GM12891 (cell line): ENCODE measurements at regions not wholly inside any gene's neighbourhood (a gene's known extent, or its start where the extent isn't known, plus 50 kb on each side); places are given as distances from the start of the nearest gene placed in this dataset.
A peak's percentile ranks its signal among the peaks of the same experiment; 100 is the strongest.

Experiments
- DNase-seq: peaks from one replicate; pipeline ENCODE4 v3.0.0; 2011; ENCODE audit warnings: low spot score; ENCODE audit not compliant: insufficient read length
- FAIRE-seq: peaks from 2 replicates; lab custom pipeline; 2011; peaks lifted over from hg19 to GRCh38; lab: Jason Lieb, UNC
- PAX5 ChIP-seq: IDR thresholded peaks from 2 replicates; pipeline ENCODE4 v1.6.1; 2011; ENCODE audit warnings: low read length, moderate library complexity, mild to moderate bottlenecking; ENCODE audit not compliant: insufficient read depth, severe bottlenecking
- POLR2A ChIP-seq: IDR thresholded peaks from 2 replicates; pipeline ENCODE4 v1.6.1; 2011; ENCODE audit warnings: low read depth, low read length, control low read depth
- POLR2AphosphoS5 ChIP-seq: IDR thresholded peaks from 2 replicates; pipeline ENCODE4 v1.6.1; 2011; ENCODE audit warnings: low read depth, low read length, control low read depth
- POU2F2 ChIP-seq: IDR thresholded peaks from 2 replicates; pipeline ENCODE4 v1.6.1; 2011; ENCODE audit warnings: low read depth, mild to moderate bottlenecking, control low read depth, low read length, moderate library complexity
- SPI1 ChIP-seq: IDR thresholded peaks from 2 replicates; pipeline ENCODE4 v1.6.1; 2011; ENCODE audit warnings: low read depth, low read length, control low read depth
- TAF1 ChIP-seq: IDR thresholded peaks from 2 replicates; pipeline ENCODE4 v1.6.1; 2011; ENCODE audit warnings: low read depth, low read length, control low read depth

DNA sequence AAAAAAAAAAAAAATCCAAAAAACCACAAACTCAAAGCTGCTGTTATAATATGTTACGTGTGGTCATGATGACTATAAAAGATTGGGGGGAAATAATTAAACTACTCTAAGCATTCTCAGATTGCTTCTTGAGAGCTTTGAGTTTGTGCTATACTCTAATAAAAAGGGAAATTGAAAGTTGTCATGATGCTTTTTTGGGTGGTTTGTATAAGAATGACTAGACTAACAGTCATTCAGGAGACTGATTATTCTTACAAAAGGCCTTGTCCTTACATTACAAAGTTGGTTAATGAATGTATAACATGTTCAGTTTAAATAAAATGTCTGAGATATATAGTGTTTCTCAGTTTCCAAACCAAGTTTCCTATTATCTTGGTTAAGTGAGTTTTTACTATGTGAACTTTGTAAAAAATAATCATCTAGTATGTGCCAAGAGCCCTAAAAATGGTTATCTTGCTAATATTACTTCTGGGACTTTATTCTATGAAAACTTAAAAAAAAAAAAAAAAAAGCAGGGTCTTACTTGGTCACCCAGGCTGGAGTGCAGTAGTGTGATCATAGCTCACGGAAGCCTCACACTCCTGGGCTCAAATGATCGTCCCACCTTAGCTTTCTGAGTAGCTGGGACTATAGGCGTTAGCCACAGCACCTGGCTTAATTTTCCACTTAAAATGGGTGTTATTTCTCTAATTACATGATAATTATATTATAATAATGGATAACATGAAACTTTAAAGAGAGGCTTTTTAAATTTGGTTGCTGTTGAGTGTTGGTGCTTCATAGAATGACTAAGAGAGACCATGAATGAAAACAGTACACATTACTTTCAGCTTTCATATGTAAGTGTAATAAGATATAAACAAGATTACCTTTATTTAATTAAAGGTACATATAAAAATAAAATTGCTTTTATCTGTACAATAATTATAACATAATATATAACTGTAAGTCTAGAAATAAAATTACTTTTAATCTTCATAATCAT lies 459.6 kb upstream of the RGS6 start:
- TF ChIP-seq POLR2AphosphoS5 (no peak), PAX5 (no peak), SPI1 (no peak), POU2F2 (no peak), POLR2A (no peak), TAF1 (no peak)
- DNase-seq (peak; percentile 11), FAIRE-seq (peak; percentile 54)

DNA sequence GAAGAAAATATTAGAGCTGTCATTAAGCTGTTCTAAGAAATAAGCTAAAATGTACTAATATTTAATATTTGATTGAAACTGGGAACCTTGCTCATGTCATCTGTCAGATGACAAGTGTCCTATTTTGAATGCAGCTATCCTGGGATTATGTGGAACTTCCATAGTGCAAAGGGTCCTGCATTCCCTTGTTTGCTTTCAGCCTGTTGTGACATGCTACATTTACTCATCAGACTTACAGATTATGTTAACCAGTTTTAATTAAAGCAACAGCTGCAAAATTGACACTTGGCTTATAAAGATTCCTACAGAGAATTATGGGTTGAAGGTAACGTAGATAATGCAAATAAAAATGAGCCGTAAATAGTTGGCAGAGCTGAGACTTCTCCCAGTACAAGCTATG lies 458.4 kb upstream of the RGS6 start:
- no peak for TF ChIP-seq SPI1
- no peak for TF ChIP-seq PAX5
- TF ChIP-seq POLR2AphosphoS5, result no peak
- no peak for TF ChIP-seq POLR2A
- TF ChIP-seq TAF1, result no peak
- no peak for TF ChIP-seq POU2F2
- DNase-seq (no peak), FAIRE-seq (peak; percentile 31)

DNA sequence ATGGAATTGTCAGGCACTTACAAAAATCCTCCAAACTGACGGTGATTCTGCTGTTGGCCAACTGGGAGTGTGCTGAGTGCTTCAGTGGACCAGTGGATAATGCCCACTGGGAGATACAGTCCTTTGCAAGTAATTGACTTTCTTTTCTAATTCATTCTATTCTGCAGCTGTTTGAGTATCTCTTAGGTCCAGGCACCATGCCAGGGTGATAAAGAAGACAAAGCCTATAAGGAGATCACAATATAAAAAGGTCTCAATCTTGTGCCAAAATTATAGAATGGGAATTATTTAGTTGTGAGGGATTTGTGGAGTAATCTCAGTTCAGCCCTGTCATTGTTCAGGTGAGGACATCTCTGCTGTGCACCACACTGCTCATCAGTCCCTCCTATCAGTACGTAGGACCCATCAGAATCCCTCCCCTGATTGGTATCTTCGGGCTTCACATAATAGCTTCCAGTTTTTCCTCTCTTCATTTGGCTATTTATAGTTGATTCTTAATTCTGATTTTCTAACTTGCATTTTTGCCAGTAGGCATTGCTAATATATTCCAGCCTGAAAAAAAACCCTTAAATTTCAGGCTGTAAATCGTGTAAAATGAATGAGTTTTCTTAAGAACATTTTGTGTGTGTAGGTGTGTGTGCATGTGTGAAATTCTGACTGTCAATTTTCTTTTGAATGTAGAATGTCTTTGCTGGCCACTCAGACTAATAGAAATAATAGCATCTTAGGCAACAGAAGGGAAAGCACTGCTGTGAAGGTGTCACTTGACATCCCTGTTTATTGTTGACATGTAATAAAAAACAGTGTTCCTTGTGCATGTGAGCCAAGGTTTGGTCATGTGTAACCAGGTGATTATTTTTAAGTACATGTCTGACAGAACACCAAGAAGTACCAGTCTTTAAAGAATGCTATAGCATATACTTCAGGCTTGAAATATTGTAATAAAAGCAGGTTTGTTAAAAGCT lies 457.6 kb upstream of the RGS6 start:
- DNase-seq, result no peak
- TF ChIP-seq POLR2A (no peak), PAX5 (no peak), POLR2AphosphoS5 (no peak), POU2F2 (no peak), SPI1 (no peak), TAF1 (no peak)
- FAIRE-seq, result peak; percentile 35

DNA sequence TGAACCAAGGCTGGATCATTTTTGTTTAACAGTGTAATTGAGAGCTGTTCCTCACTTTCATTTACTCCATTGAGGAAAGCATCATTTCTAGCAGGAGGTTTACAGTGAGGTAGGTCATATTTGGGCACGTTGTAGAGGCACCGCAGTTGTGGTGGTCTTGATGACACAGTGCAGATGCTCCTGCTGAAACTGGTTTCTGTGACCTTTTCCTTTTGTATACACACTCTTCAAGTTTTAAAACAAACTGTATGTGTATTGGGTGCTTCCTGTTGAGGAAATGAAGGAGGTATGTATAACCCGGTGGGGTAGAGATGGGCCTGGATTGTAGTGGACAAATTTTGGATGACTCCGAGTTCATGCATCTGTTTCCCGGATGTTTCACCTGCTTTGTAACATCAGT lies 456.3 kb upstream of the RGS6 start:
- TF ChIP-seq PAX5 (no peak), TAF1 (no peak), SPI1 (no peak), POLR2A (no peak), POLR2AphosphoS5 (no peak), POU2F2 (no peak)
- FAIRE-seq, result peak; percentile 87
- no peak for DNase-seq

DNA sequence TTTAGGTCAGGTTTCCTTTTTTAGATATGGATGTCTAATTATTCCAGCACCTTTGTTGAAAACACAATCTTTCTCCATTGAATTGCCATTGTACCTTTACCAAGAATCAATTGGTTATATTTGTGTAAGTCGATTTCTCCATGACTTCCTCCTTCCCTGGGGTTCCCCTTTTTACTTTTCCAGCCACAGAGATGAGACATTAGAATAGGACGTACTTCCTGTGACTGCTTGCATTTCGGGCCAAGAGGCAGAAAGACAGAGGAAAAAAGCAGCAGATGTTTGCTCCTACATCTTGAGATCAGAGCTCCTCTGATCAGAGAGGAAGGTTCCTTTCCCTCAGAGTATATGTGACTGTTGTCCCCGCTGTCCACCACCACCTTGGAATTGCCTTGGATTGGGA lies 453.7 kb upstream of the RGS6 start:
- peak; percentile 54 for FAIRE-seq
- no peak for DNase-seq
- TF ChIP-seq SPI1, result peak; percentile 81
- TF ChIP-seq POLR2A, result no peak

DNA sequence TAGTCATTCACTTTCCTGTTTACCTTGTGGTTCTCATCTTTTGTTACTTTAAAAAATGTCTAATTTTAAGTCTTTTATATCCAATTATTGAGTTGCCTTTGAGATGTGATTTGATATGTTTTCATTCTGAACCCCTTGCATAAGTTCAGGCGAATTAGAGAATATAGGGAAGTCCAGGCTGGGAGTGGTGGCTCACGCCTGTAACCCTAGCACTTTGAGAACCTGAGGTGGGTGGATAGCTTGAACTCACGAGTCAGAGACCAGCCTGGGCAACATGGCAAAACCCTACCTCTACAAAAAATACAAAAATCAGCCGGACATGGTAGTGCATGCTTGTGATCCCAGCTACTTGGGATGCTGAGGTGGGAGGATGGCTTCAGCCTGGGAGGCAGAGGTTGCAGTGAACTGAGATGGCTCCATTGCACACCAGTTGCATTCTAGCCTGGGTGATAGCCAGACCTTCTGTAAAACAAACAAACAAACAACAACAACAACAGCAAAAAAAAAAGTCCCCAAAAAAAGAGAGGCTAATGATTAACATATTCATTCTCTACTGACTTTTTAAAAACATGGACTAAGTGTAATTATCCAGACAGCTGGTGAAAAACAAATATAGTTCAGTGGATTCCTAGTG lies 451.1 kb upstream of the RGS6 start:
- FAIRE-seq (no peak), DNase-seq (no peak)
- TF ChIP-seq POLR2A (no peak), POU2F2 (no peak), POLR2AphosphoS5 (no peak), TAF1 (no peak), SPI1 (no peak), PAX5 (no peak)

DNA sequence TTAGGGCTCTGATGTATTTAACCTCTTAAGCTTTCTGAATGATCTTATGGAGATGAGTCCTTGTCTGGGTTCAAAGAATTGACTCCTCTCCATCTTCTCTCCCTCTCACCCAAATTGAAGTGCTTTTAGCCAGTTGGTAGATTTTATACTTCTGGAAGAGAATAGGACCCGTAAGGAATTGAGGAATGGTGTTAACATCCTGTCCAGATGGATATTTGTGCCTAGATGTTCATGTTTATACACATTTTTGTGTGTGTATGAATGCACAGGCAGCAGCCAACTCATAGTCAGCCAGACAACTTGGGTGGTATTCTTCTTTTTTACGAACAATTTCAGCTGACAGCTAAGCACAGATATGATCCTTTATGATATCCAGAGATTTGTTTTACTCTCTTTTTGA lies 449.6 kb upstream of the RGS6 start:
- DNase-seq (no peak), FAIRE-seq (no peak)
- no peak for TF ChIP-seq POLR2A
- TF ChIP-seq PAX5, result no peak
- no peak for TF ChIP-seq TAF1
- no peak for TF ChIP-seq POU2F2
- TF ChIP-seq SPI1, result no peak
- no peak for TF ChIP-seq POLR2AphosphoS5

DNA sequence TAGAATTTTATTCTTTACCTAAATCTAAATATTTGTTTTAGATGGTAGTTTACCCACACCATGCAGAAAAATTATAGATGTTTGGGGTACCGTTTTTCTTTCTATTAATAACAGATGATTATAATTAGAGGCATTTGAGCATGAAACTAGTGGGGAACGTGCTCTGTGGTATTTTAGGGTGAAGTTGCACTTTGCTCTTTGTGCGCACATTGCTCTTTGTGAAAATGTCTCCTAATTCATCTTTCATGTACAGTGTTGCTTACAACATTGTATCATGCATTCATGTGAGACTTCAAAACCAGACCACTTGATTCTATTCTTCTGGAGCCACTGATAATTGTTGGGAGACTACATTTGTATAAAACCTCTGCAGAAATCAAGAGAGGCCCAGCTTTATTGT lies 449.1 kb upstream of the RGS6 start:
- FAIRE-seq, result no peak
- TF ChIP-seq POLR2AphosphoS5 (no peak), POLR2A (no peak), PAX5 (no peak), SPI1 (no peak), POU2F2 (no peak), TAF1 (no peak)
- DNase-seq, result no peak

DNA sequence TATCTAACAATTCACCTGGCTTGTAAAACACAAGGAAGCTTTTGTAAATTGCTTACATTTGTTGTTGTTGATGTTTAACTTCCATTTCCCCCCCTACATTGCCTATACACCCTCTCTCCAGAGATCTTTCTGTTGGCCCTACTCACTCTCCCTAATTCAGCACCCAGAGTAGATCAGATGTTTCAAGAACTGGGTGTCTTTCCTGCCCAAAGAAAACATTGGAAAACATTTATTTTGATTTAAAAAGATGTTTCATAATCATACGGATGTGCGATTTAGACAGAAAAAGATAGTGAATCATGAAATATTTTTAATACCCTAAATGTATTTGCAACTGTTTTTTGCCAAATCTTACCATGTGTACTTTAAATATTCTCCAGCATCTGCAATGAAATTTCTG lies 446.4 kb upstream of the RGS6 start:
- TF ChIP-seq POLR2A (no peak), POLR2AphosphoS5 (no peak), SPI1 (no peak), PAX5 (no peak), TAF1 (no peak), POU2F2 (no peak)
- DNase-seq, result no peak
- no peak for FAIRE-seq
